SK-N-SH treated with all-trans-retinoic acid at 6 μM for 48 hours (cell line): ENCODE measurements at regions not wholly inside any gene's neighbourhood (a gene's known extent, or its start where the extent isn't known, plus 50 kb on each side); places are given as distances from the start of the nearest gene placed in this dataset.

ENCODE experiments used
- ATAC-seq: fragments of 200-7000 bp; cut with Tn5 transposase; 3 replicates; pipeline ENCODE4 v1.9.1; 2020; ENCODE audit warnings: mild to moderate bottlenecking, moderate library complexity
- ARNTL ChIP-seq: fragments of 450-650 bp; formaldehyde crosslinking; IDR thresholded peaks from 2 replicates; pipeline ENCODE4 v1.5.0; 2020; ENCODE audit warnings: low read depth, mild to moderate bottlenecking, moderate library complexity, borderline replicate concordance
- BACH2 ChIP-seq: fragments of 250-450 bp; sonication (Bioruptor Pico); IDR thresholded peaks from 2 replicates; pipeline ENCODE4 v1.9.0; 2021; ENCODE audit warnings: mild to moderate bottlenecking, borderline replicate concordance
- GLIS3 ChIP-seq: fragments of 250-450 bp; sonication (Bioruptor Pico); IDR thresholded peaks from 2 replicates; pipeline ENCODE4 v1.5.0; 2020; ENCODE audit warnings: mild to moderate bottlenecking, moderate library complexity
- ISL1 ChIP-seq: fragments of 250-450 bp; sonication (Bioruptor Pico); IDR thresholded peaks from 2 replicates; pipeline ENCODE4 v2.1.2; 2022; ENCODE audit warnings: mild to moderate bottlenecking, moderate library complexity
- OSR1 ChIP-seq: fragments of 250-450 bp; sonication (Bioruptor Pico); IDR thresholded peaks from 2 replicates; pipeline ENCODE4 v1.8.0; 2022; ENCODE audit warnings: moderate library complexity, mild to moderate bottlenecking, inconsistent platforms
- PATZ1 ChIP-seq: fragments of 250-450 bp; sonication (Bioruptor Pico); IDR thresholded peaks from 2 replicates; pipeline ENCODE4 v1.8.0; 2020; ENCODE audit warnings: mild to moderate bottlenecking, moderate library complexity, borderline replicate concordance
- POU6F1 ChIP-seq: fragments of 250-450 bp; sonication (Bioruptor Pico); IDR thresholded peaks from 2 replicates; pipeline ENCODE4 v1.8.0; 2021; ENCODE audit warnings: low read depth, mild to moderate bottlenecking, moderate library complexity, borderline replicate concordance
- PPARA ChIP-seq: fragments of 250-450 bp; sonication (Bioruptor Pico); IDR thresholded peaks from 2 replicates; pipeline ENCODE4 v1.5.0; 2020; ENCODE audit warnings: mild to moderate bottlenecking, borderline replicate concordance
- RARB ChIP-seq: fragments of 250-450 bp; sonication (Bioruptor Pico); IDR thresholded peaks from 2 replicates; pipeline ENCODE4 v1.8.0; 2021; ENCODE audit warnings: mild to moderate bottlenecking, moderate library complexity
- SNAI2 ChIP-seq: fragments of 250-450 bp; sonication (Bioruptor Pico); IDR thresholded peaks from 2 replicates; pipeline ENCODE4 v1.5.0; 2020; ENCODE audit warnings: mild to moderate bottlenecking, moderate library complexity
- TCF4 ChIP-seq: fragments of 250-450 bp; sonication (Bioruptor Pico); IDR thresholded peaks from 2 replicates; pipeline ENCODE4 v1.8.0; 2021; ENCODE audit warnings: mild to moderate bottlenecking, moderate library complexity, borderline replicate concordance
- ZC3H10 ChIP-seq: fragments of 250-450 bp; sonication (Bioruptor Pico); IDR thresholded peaks from 2 replicates; pipeline ENCODE4 v1.5.1; 2021; ENCODE audit warnings: mild to moderate bottlenecking, moderate library complexity
- ZFP3 ChIP-seq: fragments of 250-450 bp; sonication (Bioruptor Pico); IDR thresholded peaks from 2 replicates; pipeline ENCODE4 v1.5.0; 2020; ENCODE audit warnings: mild to moderate bottlenecking, moderate library complexity
- ZFP30 ChIP-seq: fragments of 450-650 bp; formaldehyde crosslinking; IDR thresholded peaks from 2 replicates; pipeline ENCODE4 v1.5.0; 2022; ENCODE audit warnings: mild to moderate bottlenecking, moderate library complexity
- ZNF565 ChIP-seq: fragments of 450-650 bp; formaldehyde crosslinking; conservative IDR thresholded peaks from 2 replicates; pipeline ENCODE4 v1.5.0; 2020; ENCODE audit warnings: low read depth, mild to moderate bottlenecking, moderate library complexity
- ZNF70 ChIP-seq: fragments of 450-650 bp; formaldehyde crosslinking; IDR thresholded peaks from 2 replicates; pipeline ENCODE4 v1.5.0; 2020; ENCODE audit warnings: mild to moderate bottlenecking, moderate library complexity
- ZNF8 ChIP-seq: fragments of 450-650 bp; formaldehyde crosslinking; IDR thresholded peaks from 2 replicates; pipeline ENCODE4 v1.5.0; 2020; ENCODE audit warnings: mild to moderate bottlenecking, moderate library complexity
- TF ChIP-seq, protein P1 (sequence below): fragments of 250-450 bp; sonication (Bioruptor Pico); IDR thresholded peaks from 2 replicates; pipeline ENCODE4 v1.5.1; 2021; ENCODE audit warnings: mild to moderate bottlenecking, moderate library complexity
- TF ChIP-seq, protein P2 (sequence below): fragments of 250-450 bp; sonication (Bioruptor Pico); IDR thresholded peaks from 2 replicates; pipeline ENCODE4 v1.5.1; 2020; ENCODE audit warnings: low read depth, mild to moderate bottlenecking, moderate library complexity
- TF ChIP-seq, protein P3 (sequence below): fragments of 250-450 bp; sonication (Bioruptor Pico); IDR thresholded peaks from 2 replicates; pipeline ENCODE4 v1.5.0; 2020; ENCODE audit warnings: mild to moderate bottlenecking, moderate library complexity

DNA sequence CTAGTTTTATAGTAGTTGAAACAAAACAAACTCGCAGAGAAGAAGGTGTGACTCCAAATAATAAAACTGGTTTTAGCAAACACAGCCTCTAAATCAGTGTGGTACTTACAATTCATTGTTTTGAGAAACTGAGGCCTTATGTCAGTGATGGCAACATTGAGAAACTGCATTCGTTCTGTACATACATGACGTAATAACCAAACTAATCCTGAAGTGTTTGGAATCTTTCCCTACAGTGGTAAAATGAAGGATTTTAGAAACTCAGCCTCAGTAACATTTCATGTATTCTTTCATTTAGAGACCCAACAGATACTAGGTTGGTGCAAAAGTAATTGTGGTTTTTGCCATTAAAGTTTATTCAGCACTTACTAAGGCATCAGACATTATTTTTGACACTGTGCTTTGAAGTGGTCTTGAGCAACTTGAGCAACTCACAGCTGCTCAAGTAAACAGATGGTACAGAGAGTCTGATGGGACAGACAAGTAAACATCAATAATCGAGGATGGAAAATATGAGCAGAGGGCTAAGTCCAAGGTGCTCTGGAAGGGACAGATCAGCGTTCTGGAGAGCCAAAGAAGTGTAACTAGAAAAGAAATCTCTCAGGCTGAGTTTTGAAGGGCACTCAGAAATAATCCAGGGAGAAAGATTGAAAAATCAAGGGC lies 390.8 kb upstream of the BOD1L1 start (continued):
- TF ChIP-seq, protein P1, sequence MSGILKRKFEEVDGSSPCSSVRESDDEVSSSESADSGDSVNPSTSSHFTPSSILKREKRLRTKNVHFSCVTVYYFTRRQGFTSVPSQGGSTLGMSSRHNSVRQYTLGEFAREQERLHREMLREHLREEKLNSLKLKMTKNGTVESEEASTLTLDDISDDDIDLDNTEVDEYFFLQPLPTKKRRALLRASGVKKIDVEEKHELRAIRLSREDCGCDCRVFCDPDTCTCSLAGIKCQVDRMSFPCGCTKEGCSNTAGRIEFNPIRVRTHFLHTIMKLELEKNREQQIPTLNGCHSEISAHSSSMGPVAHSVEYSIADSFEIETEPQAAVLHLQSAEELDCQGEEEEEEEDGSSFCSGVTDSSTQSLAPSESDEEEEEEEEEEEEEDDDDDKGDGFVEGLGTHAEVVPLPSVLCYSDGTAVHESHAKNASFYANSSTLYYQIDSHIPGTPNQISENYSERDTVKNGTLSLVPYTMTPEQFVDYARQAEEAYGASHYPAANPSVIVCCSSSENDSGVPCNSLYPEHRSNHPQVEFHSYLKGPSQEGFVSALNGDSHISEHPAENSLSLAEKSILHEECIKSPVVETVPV (CRISPR knock-in tag), result no peak
- TF ChIP-seq BACH2 (CRISPR knock-in tag) (no peak), PPARA (CRISPR knock-in tag) (no peak)

- no peak for ATAC-seq
- TF ChIP-seq, protein P1 (CRISPR knock-in tag), result no peak
- TF ChIP-seq ISL1 (CRISPR knock-in tag) (no peak), ZFP30 (CRISPR knock-in tag) (no peak), SNAI2 (no peak), BACH2 (CRISPR knock-in tag) (no peak), GLIS3 (CRISPR knock-in tag) (no peak), ZNF565 (CRISPR knock-in tag) (no peak), OSR1 (CRISPR knock-in tag) (no peak), ARNTL (CRISPR knock-in tag) (no peak), ZC3H10 (no peak), POU6F1 (CRISPR knock-in tag) (no peak), TCF4 (CRISPR knock-in tag) (no peak), RARB (no peak), PPARA (CRISPR knock-in tag) (no peak), ZNF70 (no peak), ZNF8 (no peak), PATZ1 (CRISPR knock-in tag) (no peak), ZFP3 (CRISPR knock-in tag) (no peak)
- TF ChIP-seq, protein P2, sequence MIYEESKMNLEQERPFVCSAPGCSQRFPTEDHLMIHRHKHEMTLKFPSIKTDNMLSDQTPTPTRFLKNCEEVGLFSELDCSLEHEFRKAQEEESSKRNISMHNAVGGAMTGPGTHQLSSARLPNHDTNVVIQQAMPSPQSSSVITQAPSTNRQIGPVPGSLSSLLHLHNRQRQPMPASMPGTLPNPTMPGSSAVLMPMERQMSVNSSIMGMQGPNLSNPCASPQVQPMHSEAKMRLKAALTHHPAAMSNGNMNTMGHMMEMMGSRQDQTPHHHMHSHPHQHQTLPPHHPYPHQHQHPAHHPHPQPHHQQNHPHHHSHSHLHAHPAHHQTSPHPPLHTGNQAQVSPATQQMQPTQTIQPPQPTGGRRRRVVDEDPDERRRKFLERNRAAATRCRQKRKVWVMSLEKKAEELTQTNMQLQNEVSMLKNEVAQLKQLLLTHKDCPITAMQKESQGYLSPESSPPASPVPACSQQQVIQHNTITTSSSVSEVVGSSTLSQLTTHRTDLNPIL (CRISPR knock-in tag), result no peak
- TF ChIP-seq, protein P3, sequence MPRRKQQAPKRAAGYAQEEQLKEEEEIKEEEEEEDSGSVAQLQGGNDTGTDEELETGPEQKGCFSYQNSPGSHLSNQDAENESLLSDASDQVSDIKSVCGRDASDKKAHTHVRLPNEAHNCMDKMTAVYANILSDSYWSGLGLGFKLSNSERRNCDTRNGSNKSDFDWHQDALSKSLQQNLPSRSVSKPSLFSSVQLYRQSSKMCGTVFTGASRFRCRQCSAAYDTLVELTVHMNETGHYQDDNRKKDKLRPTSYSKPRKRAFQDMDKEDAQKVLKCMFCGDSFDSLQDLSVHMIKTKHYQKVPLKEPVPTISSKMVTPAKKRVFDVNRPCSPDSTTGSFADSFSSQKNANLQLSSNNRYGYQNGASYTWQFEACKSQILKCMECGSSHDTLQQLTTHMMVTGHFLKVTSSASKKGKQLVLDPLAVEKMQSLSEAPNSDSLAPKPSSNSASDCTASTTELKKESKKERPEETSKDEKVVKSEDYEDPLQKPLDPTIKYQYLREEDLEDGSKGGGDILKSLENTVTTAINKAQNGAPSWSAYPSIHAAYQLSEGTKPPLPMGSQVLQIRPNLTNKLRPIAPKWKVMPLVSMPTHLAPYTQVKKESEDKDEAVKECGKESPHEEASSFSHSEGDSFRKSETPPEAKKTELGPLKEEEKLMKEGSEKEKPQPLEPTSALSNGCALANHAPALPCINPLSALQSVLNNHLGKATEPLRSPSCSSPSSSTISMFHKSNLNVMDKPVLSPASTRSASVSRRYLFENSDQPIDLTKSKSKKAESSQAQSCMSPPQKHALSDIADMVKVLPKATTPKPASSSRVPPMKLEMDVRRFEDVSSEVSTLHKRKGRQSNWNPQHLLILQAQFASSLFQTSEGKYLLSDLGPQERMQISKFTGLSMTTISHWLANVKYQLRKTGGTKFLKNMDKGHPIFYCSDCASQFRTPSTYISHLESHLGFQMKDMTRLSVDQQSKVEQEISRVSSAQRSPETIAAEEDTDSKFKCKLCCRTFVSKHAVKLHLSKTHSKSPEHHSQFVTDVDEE (CRISPR knock-in tag), result no peak
Measured at GRCh38 chr4:14022456-14022855, 394.9 kb upstream of the BOD1L1 start.
